CD4-positive, CD25-positive, alpha-beta regulatory T cell (primary cell): ENCODE measurements at regions not wholly inside any gene's neighbourhood (a gene's known extent, or its start where the extent isn't known, plus 50 kb on each side); places are given as distances from the start of the nearest gene placed in this dataset.
A peak's percentile ranks its signal among the peaks of the same experiment; 100 is the strongest.

Experiments
- ATAC-seq, 2 donors: fragments of 150-1000 bp; cut with Tn5 transposase; one replicate each; pipeline ENCODE4 v1.10.0; 2021; ENCODE audit warnings: low read depth in 2 of 2, moderate number of reproducible peaks in 2 of 2, moderate library complexity in 1 of 2
- DNase-seq, 3 donors: peaks; one replicate each; pipeline versions ENCODE4 v3.0.0 to v3.0.0-alpha.2; 2012 to 2022; ENCODE audit warnings: mixed read lengths in 1 of 3
- H3K27ac ChIP-seq: one replicate; pipeline ENCODE4 v1.7.0; 2013; ENCODE audit warnings: mild to moderate bottlenecking, low read length; ENCODE audit not compliant: insufficient read depth, poor library complexity, severe bottlenecking
- H3K27me3 ChIP-seq: one replicate; pipeline ENCODE4 v1.7.0; 2013; ENCODE audit warnings: low read length; ENCODE audit not compliant: control insufficient read depth, insufficient read depth
- H3K36me3 ChIP-seq: one replicate; pipeline ENCODE4 v1.7.0; 2013; ENCODE audit warnings: mild to moderate bottlenecking, low read length, moderate library complexity; ENCODE audit not compliant: control insufficient read depth, insufficient read depth
- H3K4me1 ChIP-seq: 2 replicates; pipeline ENCODE4 v1.7.0; 2013; ENCODE audit warnings: mild to moderate bottlenecking, low read length; ENCODE audit not compliant: insufficient read depth, control insufficient read depth, poor library complexity, severe bottlenecking
- H3K4me3 ChIP-seq: one replicate; pipeline ENCODE4 v1.7.0; 2013; ENCODE audit warnings: low read depth, mild to moderate bottlenecking, low read length, moderate library complexity
- H3K9me3 ChIP-seq, 2 experiments: 1 replicate in 1 of 2; 2 replicates in 1 of 2; pipeline ENCODE4 v1.7.0; 2013; ENCODE audit warnings: low read length in 2 of 2, mild to moderate bottlenecking in 1 of 2, moderate library complexity in 1 of 2; ENCODE audit not compliant: control insufficient read depth in 2 of 2
- H3K27ac Mint-ChIP-seq, 3 donors: one replicate each; pipeline ENCODE4 v1.8.0; 2020 to 2022; ENCODE audit warnings: mild to moderate bottlenecking in 3 of 3, mixed read lengths in 3 of 3, moderate library complexity in 2 of 3
- H3K27me3 Mint-ChIP-seq: one replicate; pipeline ENCODE4 v1.8.0; 2022; ENCODE audit warnings: mild to moderate bottlenecking, mixed read lengths
- H3K36me3 Mint-ChIP-seq: one replicate; pipeline ENCODE4 v1.8.0; 2020; ENCODE audit warnings: mixed read lengths
- H3K4me1 Mint-ChIP-seq, 4 donors: one replicate each; pipeline ENCODE4 v1.8.0; 2020 to 2022; ENCODE audit warnings: mixed read lengths in 4 of 4, mild to moderate bottlenecking in 1 of 4
- H3K4me3 Mint-ChIP-seq, 4 donors: one replicate each; pipeline ENCODE4 v1.8.0; 2020 to 2022; ENCODE audit warnings: mild to moderate bottlenecking in 4 of 4, mixed read lengths in 4 of 4, moderate library complexity in 3 of 4
- H3K9me3 Mint-ChIP-seq, 7 donors: one replicate each; pipeline ENCODE4 v1.8.0; 2020 to 2022; ENCODE audit warnings: mixed read lengths in 7 of 7, mild to moderate bottlenecking in 3 of 7, moderate library complexity in 2 of 7

- H3K9me3 ChIP-seq: no peaks in the 10 kb centered on the region
- no peaks in the 10 kb centered on the region for H3K36me3 ChIP-seq
- no peak overlapping the region for H3K27ac Mint-ChIP-seq
- H3K27ac ChIP-seq: no peak overlapping the region
- H3K4me3 Mint-ChIP-seq: peak overlapping the region in 1 of 4 donors; percentile 1
- ATAC-seq (peak; percentile 88 to 90), DNase-seq (peak; percentile 62 to 84 (median 79))
- peaks cover 0 to 6% (median 3%) of the 10 kb centered on the region in 4 donors for H3K4me1 Mint-ChIP-seq
- H3K4me3 ChIP-seq: peak overlapping the region; percentile 48
- H3K27me3 ChIP-seq: peaks cover 2% of the 10 kb centered on the region
- no peaks in the 10 kb centered on the region for H3K36me3 Mint-ChIP-seq
- H3K27me3 Mint-ChIP-seq: peaks cover 22% of the 10 kb centered on the region
- H3K4me1 ChIP-seq: peaks cover 3% of the 10 kb centered on the region
- H3K9me3 Mint-ChIP-seq: no peaks in the 10 kb centered on the region
These were observed 51.9 kb upstream of the CLMP start for GRCh38 chr11:123246749-123247495.

GRCh38 chr11:123245567-123245966, 50.5 kb upstream of the CLMP start:
- Mint-ChIP-seq H3K27ac (no peak overlapping the region), H3K9me3 (no peaks in the 10 kb centered on the region), H3K36me3 (no peaks in the 10 kb centered on the region), H3K27me3 (peaks cover 23% of the 10 kb centered on the region), H3K4me1 (peaks cover 0 to 6% (median 3%) of the 10 kb centered on the region in 4 donors), H3K4me3 (no peak overlapping the region)
- peaks cover 3% of the 10 kb centered on the region for H3K4me1 ChIP-seq
- no peaks in the 10 kb centered on the region for H3K9me3 ChIP-seq
- DNase-seq (no peak), ATAC-seq (no peak)
- H3K36me3 ChIP-seq: no peaks in the 10 kb centered on the region
- no peak overlapping the region for H3K27ac ChIP-seq
- H3K27me3 ChIP-seq: peaks cover 7% of the 10 kb centered on the region
- no peak overlapping the region for H3K4me3 ChIP-seq
